ENCODE measurements at regions not wholly inside any gene's neighbourhood (a gene's known extent, or its start where the extent isn't known, plus 50 kb on each side); places are given as distances from the start of the nearest gene placed in this dataset.
"Not testable (repeated sequence)": the region's sequence is repeated elsewhere in the genome, so short reads cannot be mapped to it uniquely, and the experiment has no call there.

GRCh38 chr1:118390955-118391354 lies 205.9 kb upstream of the SPAG17 start:
- ATAC-seq (ENCODE audit: poor library complexity) = no peak
- intact Hi-C loops (cut with DNase I) = no loop called here
- DNase-seq = no peak

GRCh38 chr1:118388301-118388959 lies 203.4 kb upstream of the SPAG17 start:
- DNase-seq (no peak), ATAC-seq (ENCODE audit: poor library complexity) (no peak)
- intact Hi-C loops (cut with DNase I) = no loop called here

GRCh38 chr1:118381197-118381869 lies 196.3 kb upstream of the SPAG17 start:
- DNase-seq (no peak), ATAC-seq (ENCODE audit: poor library complexity) (no peak)
- intact Hi-C loops (cut with DNase I) = no loop called here

DNA sequence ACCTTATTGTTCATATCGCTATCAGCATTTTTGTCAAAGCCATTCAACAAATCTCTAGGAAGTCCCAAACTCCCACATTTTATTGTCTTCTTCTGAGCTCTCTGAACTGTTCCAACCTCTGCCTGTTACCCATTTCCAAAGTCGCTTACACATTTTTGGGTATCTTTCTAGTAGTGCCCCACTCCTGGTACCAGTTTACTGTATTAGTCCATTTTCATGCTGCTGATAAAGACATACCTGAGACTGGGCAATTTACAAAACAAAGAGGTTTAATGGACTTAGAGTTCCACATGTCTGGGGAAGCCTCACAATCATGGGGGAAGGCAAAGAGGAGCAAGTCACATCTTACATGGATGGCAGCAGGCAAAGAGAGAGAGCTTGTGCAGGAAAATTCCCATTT lies 192.2 kb upstream of the SPAG17 start:
- DNase-seq; ATAC-seq (ENCODE audit: poor library complexity); intact Hi-C loops (cut with DNase I): not testable (repeated sequence)

GRCh38 chr1:118371612-118372011 lies 186.6 kb upstream of the SPAG17 start:
- DNase-seq (no peak), ATAC-seq (ENCODE audit: poor library complexity) (no peak)
- intact Hi-C loops (cut with DNase I) = no loop called here

GRCh38 chr1:118370861-118371260 lies 185.8 kb upstream of the SPAG17 start:
- intact Hi-C loops (cut with DNase I) = no loop called here
- no peak for DNase-seq
- ATAC-seq (ENCODE audit: poor library complexity) = no peak

GRCh38 chr1:118366286-118366685 lies 181.3 kb upstream of the SPAG17 start:
- intact Hi-C loops (cut with DNase I) = no loop called here
- ATAC-seq (ENCODE audit: poor library complexity) (no peak), DNase-seq (no peak)

DNA sequence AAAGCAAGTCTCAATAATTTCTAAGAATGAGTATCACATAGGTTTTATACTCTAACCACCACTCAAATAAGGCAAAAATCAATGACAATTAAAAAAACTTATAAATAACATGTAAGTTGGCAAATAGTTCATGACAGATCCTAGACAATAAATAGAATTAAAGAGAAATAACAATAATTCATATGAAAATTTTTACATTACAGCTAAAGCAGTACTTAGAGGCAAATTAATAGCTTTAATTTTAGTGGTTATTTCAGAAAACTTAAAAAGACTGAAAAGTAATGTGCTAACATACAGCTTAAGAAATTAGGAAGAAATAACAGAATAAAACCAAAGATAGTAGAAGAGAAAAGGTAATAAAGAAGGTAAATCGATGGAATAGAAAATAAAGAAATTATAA lies 179.9 kb upstream of the SPAG17 start:
- DNase-seq (no peak), ATAC-seq (ENCODE audit: poor library complexity) (no peak)
- intact Hi-C loops (cut with DNase I) = no loop called here

- ATAC-seq (ENCODE audit: poor library complexity) (no peak), DNase-seq (no peak)
Measured at GRCh38 chr1:118363396-118363795, 178.4 kb upstream of the SPAG17 start.

GRCh38 chr1:118360817-118361216 lies 175.8 kb upstream of the SPAG17 start:
- intact Hi-C loops (cut with DNase I) = no loop called here
- ATAC-seq (ENCODE audit: poor library complexity) (no peak), DNase-seq (no peak)

More at GRCh38 chr1:118363396-118363795, 178.4 kb upstream of the SPAG17 start:
- intact Hi-C loops (cut with DNase I) = no loop called here

GRCh38 chr1:118346936-118347335 lies 161.9 kb upstream of the SPAG17 start:
- DNase-seq (no peak), ATAC-seq (ENCODE audit: poor library complexity) (no peak)
- intact Hi-C loops (cut with DNase I) = no loop called here

- intact Hi-C loops (cut with DNase I) = no loop called here
- ATAC-seq (ENCODE audit: poor library complexity) (no peak), DNase-seq (no peak)
Measured at GRCh38 chr1:118340928-118341910, 156.2 kb upstream of the SPAG17 start.

DNA sequence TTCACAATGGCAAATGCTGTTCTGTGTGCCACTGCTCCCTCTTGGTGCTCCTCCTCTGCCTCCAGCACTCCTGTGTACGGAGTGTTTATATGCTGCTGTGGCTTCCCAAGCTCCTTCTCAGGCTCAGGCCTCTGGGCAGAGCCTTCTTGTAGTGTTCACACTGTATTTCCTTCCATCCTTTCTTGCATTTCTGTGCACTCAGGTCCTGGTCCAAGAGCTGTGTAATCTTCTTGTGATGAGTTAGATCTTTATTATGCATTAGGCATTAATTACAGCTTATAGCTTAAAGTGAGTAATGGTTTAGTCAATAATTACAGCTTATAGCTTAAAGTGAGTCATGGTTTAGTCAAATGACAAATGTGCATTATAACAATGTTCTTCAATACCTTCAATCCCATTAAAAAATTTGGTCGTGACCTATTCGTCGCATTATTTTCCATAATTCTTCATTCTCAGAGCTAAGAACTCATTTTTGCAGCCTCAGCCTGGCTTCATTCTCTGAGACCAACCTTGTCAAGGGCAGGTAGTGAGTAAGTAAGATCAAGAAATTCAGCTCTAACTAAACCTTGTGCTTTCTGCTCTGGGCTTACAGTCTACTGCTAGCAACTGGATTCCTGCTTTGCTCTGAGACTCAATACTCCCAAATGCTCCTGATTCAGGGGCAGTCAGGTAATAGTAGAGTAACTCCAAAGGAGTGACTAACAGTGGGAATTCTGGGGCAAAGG lies 154.5 kb upstream of the SPAG17 start:
- intact Hi-C loops (cut with DNase I) = no loop called here
- ATAC-seq (ENCODE audit: poor library complexity) = no peak
- no peak for DNase-seq

DNA sequence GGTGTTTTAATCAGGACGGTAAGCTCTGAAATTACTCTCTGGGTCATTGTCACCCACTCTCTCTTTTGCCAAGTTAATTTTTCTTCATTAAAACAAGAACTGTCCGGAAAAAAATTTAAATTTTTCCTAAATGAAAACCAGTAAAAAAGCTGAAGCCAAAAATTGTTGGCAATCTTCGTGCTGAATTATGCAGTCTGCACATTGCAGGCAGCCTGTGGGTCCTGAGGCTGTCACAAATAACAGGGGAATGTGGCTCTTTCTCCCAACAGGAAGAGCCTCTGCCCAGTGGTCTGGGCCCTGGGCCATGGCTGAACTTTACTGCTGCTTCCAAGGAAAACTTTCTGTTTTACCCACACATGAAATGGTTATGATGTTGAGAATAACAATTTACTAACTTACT lies 153.9 kb upstream of the SPAG17 start:
- intact Hi-C loops (cut with DNase I) = no loop called here
- peak; percentile 42 for DNase-seq
- no peak for ATAC-seq (ENCODE audit: poor library complexity)

DNA sequence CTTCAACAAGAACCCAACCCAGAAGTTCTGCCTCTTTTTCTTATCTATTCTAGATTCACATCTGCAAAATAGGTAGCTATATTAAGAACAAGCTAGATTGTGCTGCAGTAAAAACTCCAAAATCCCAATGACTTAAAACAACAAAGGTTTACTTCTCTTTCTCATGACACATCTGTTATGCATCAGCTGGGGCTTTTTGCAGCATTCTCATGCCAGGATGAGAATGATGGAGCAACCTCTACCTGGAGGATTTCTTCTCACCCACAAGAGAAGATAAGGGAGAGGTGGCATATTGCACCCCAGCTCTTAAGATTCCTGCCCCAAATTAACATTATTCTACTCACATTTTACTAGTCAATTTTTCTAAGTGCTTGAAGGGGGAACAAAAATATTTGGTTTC lies 152.3 kb upstream of the SPAG17 start:
- intact Hi-C loops (cut with DNase I) = no loop called here
- ATAC-seq (ENCODE audit: poor library complexity) = no peak

DNA sequence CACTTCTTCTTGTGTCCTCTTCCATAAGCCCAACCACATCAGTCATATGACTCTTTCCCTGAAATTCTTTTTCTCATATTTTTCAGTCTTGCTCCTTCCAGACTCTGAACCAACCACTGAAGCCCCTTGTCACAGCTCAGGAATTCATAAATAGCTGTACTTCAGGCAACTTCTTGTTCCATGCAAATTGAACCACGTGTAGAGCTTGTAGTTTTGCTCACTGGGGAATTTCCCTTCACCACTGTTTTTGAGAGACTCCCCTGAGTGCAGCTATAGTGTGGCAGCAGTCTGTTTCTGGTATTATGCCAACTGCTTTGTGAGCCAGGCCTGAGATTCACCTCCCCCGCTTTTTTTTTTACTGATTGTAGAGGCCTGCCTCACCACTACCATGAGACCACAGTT lies 150.3 kb upstream of the SPAG17 start:
- ATAC-seq (ENCODE audit: poor library complexity) = no peak
- intact Hi-C loops (cut with DNase I) = no loop called here
- DNase-seq = no peak

More for the DNA sequence above, 152.3 kb upstream of the SPAG17 start:
- no peak for DNase-seq

DNA sequence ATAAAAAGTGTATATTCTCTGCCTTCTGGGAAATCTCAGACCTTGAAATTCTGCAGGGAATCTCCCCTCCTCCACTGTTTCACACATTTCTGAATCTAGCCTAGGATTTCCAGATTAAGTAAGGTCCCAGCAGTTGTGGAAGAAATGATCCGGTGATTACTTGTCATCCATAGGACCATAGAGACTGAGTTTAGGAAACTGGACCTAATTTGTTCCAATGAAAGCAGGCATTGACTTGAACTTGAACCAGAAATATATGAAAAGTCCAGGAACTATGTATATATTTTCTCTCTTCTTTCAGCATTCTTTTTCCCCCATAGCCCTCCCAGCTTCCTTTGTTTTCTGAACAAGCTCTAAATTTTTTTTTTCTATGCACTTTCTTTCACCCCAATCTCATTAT lies 149.5 kb upstream of the SPAG17 start:
- intact Hi-C loops (cut with DNase I) = no loop called here
- ATAC-seq (ENCODE audit: poor library complexity) (no peak), DNase-seq (no peak)

DNA sequence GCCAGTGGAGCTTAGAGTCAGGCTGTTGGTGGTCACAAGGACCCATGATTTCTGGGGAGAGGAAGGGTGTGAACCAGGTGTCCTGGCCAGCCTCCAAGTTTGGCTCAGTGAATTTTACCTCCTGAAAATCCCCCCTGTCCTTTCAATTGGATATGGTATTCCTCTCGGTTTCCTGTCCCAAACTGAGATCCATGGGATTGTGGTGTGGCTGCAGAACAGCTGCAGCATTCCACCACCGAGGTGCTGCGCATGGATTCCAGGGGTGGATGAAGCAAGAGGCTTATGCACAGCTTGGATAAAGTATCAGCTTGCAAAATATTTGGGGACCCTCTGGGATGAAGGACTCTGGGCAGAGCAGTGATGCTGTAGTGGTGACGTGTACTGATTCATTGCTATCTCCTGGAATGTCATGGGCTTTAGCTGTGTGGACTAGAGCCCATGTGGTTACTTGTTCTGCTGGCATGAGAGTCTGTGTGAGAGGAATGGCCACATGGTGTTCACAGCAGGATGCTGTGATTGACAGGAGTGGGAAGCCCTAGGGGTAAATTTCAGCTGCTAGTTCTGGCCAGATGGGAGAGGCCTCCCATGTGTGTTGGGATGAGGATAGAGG lies 148.7 kb upstream of the SPAG17 start:
- intact Hi-C loops (cut with DNase I) = no loop called here
- ATAC-seq (ENCODE audit: poor library complexity) = peak; percentile 45

More for the DNA sequence above, 148.7 kb upstream of the SPAG17 start:
- no peak for DNase-seq

Data from Right ventricle myocardium superior (tissue), 1 donor.